ENCODE measurements at regions not wholly inside any gene's neighbourhood (a gene's known extent, or its start where the extent isn't known, plus 50 kb on each side); places are given as distances from the start of the nearest gene placed in this dataset.
"Not testable (repeated sequence)": the region's sequence is repeated elsewhere in the genome, so short reads cannot be mapped to it uniquely, and the experiment has no call there.

DNA sequence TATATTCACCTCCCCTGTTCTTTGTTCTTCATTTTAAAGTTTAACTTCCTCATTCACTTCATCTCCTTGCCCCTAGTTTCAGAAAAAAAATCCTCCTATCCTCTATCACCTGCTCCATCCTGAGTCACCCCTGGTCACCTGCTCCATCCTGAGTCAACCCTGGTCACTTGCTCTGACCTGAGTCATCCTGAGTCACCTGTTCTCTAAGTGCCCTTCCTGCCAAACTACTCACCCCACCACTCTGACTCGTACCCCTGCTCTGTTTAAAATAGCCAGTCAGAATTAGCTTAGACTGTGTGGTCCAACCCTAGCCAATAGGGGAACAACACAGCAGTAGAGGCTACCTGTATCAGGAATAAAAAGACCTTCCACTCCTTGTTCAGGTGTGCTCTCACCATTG is 716.9 kb downstream of the ZBBX start:
- DNase-seq (ENCODE audit: low read depth): no peak

DNA sequence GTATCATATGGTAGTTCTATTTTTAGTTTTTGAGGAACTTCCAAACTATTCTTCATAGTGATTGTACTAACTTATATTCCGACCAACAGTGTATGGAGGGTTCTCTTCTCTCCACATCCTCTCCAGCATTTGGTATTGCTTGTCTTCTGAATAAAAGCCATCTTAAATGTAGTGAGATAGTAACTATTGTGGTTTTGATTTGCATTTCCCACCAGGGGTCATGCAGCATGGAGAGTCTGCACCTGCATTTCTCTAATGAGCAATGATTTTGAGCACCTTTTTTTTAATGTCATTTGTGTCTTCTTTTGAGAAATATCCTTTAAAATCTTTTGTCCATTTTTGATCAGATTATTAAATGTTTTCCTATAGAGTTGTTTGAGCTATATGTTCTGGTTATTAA is 718.5 kb downstream of the ZBBX start:
- no peak for DNase-seq (ENCODE audit: low read depth)

DNA sequence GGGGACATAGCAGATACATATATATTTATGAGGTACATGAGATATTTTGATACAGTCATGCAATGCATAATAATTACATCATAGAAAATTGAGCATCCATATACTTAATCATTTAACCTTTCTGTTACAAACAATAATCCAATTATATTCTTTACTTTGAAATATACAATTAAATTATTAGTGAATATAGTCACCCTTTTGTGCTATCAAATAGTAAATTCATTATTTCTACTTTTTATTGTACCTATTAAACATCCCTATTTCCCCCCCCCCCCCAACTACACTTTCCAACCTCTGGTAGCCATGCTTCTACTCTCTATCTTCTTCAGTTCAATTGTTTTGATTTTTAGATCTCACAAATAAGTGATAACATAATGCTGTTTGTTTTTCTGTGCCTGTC is 719.1 kb downstream of the ZBBX start:
- no peak for DNase-seq (ENCODE audit: low read depth)

DNA sequence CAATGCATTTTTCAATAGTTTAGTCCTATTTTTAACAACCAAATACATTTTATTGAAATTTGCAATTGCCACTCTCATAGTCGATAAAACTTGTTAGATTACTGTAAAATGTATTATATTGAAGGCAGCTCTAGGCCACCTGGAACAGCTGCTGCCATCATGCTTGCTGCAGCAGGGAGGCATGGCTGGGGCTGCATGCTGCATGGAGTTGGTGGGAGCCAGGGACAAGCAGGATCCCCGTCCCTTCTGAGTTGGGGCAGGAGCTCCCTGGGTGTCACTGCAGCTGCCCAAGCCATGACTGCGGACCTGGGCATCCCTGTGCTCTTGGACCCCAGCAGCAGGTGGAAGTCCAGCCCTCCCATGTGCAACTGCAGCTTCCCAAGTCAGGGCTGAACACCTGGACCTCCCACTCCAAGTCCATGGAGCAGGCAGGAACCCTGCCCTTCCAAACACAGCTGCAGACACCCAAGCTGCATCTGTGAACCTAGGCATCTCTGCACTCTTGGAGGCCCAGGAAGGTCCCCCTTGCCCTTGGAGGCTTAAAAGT is 742.0 kb downstream of the ZBBX start:
- no peak for DNase-seq (ENCODE audit: low read depth)

DNA sequence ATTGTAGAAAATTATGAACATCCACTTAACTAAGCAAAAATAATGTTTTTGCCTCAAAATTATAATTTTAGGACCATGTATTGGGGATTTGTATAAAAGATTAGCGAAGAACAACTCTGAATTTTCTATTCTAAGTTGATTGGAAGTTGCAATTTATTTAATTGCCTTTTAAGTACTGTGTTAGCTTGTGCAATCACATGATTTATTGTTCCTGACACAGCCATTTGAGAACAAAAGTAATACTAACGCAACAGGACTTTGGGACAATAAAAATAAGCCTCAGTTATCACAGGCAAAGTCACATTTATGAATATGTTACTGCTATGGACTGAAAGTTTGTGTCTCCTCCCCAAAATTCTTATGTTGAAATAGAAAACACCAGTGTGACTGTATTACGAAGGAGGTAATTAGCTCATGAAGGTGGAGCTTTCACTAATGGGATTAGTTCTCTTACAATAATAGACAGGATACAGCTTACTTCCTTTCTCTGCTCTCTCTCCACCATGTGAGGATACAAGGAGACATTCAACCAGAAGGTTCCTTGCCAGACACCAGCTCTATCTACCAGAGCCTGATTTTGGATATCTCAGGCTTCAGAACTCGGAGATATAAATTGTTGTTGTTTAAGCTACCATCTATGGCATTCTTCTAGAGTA is 745.9 kb downstream of the ZBBX start:
- DNase-seq (ENCODE audit: low read depth): no peak

DNA sequence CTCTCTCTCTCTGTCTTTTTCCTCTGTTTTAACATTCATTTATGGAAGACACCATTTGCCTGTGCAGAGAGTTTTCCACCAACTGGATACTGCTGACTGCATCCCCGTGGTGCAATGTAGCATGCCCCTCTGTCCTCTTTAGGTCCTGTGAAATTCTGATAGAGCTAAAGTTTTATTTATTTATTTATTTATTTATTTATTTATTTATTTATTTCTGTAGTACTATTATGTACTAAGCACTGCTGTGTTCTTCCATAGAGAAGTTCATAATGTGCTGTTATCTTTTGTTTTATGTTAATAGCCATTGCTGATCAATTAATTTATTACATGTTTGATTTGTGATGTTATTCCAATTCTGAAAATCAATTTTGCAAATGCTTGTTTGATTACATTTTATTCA is 749.9 kb downstream of the ZBBX start:
- no peak for DNase-seq (ENCODE audit: low read depth)

DNA sequence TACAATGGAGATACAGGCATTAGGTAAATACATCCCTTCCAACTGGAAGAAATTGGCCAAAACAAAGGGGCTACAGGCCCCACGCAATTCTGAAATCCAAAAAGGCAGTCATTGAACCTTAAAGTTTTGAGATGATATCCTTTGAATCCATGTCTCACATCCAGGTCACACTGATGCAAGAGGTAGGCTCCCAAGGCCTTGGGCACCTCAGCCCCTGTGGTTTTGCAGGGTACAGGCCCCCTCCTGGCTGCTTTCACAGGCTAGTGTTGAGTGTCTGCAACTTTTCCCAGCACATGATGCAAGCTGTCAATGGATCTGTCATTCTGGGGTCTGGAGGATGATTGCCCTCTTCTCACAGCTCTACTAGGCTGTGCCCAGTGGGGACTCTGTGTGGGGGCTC is 766.7 kb downstream of the ZBBX start:
- DNase-seq (ENCODE audit: low read depth): no peak

DNA sequence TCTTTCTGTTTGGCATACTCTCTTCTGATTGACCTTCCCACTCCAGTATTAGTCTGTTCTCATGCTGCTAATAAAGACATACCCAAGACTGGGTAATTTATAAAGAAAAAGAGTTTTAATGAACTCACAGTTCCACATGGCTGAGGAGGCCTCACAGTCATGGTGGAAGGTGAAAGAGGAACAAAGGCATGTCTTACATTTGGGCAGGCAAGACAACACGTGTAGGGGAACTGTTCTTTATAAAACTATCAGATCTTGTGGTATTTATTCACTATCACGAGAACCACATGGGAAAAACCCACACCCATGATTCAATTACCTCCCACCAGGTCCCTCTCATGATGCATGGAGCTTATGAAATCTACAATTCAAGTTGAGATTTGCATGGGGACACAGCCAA is 767.3 kb downstream of the ZBBX start:
- DNase-seq (ENCODE audit: low read depth): not testable (repeated sequence)

DNA sequence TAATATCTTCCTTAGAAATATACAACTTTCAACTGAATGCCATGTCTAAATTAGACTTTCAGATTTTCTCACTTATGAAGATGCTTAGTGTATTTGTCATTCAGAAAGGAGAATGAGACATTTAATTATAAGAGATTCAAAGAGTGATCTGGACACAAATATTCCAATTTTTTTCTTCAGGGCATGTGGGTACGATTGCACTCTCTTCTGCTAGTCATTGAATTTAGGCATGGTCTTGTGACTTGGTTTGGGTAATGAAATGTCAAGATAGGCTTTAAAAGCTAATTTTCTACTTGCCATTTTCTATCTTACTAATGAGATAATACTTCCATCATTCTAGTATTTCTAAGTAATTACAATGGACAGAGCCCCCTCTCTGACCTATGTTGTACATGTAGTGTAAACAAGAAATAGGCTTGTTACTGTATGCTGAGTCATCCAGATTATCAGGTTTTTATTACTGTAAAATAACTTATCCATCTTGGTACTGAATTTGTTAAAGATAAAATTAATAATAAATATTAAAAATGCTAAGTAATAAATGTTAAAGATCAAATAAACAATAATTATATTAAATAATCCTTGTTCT is 770.8 kb upstream of the BCHE start:
- DNase-seq (ENCODE audit: low read depth): no peak

DNA sequence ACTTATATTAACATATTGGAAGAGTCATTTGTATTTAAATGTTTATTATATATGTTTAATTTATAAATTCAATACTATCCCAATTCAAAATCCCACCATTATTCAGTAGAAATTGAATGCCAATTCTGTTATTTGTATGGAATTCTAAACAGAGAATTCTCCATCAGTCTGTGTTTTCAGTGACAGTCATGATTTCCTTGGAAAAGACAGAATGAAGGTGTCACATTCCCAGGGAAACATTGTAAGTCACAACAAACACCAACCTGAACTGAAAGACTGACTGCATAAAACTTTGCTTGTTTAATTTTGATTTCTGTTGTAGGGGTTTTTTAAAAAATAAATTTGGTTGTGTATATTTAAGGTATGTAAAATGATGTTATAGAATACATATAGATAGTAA is 769.8 kb upstream of the BCHE start:
- no peak for DNase-seq (ENCODE audit: low read depth)

DNA sequence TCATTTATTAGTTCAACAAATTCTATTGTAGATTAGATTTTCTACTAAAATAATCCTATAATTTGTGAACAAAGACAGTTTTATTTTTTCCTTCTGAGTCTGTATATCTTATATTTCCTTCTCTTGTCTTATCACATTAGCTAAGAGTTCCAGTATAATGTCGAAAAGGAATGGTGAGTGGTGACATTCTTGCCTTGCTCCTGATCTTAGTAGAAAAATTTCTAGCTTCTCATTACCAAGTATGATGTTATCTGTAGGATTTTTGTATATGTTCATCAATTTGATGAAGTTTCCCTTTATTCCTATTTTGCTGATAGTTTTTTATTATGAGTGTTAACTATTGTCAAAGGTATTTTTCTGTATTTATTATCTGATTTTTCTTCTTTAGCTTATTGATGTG is 756.6 kb upstream of the BCHE start:
- DNase-seq (ENCODE audit: low read depth): no peak

DNA sequence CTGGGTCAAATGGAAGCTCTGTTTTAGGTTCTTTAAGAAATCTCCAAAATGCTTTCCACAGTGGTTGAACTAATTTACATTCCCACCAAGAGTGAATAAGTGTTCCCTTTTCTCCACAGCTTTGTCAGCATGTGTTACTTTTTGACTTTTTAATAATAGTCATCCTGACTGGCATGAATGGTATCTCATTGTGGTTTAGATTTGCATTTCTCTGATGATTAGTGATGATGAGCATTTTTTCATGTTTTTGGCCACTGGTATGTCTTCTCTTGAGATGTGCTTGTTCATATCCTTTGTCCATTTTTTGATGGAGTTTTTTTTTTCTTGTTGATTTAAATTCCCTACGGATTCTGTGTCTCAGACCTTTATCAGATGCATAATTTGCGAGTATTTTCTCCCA is 745.0 kb upstream of the BCHE start:
- no peak for DNase-seq (ENCODE audit: low read depth)

DNA sequence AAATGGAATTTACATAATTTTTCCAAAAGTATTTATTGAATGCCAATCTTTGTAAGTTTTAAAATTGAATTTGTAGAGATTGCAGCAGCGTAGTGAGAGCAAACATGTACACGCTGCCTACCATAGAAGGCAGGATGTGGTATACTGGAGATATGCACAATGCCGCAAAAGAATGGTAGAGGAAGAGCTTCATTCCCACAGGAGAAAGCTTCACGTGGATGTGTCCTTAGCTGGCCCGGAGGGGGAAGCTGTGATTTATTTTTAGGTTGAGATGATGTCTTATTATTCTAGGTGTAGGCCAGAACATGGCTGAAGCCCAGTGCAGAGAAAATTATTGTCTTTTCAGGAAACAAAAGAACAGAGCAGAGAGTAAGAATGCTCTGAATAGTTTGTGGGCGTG is 743.3 kb upstream of the BCHE start:
- DNase-seq (ENCODE audit: low read depth): no peak

DNA sequence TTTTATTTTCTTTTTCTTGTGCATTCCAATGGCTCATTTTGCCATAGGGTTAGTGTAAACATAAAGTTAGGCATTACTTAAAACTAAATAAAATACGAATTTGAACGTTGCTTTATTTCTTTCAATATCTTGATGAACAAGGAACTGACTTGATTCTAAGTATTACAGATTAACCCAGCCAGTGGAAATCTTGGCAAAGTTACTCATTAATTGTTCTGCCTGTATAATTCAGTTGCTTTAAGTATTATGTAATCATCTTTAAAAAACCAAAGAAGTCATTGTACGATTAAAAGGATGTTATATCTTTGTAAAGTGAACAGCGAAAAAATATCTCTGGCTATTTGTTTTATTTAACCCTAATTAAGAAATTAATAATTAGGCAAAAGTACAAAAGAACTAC is 737.9 kb upstream of the BCHE start:
- DNase-seq (ENCODE audit: low read depth): no peak

DNA sequence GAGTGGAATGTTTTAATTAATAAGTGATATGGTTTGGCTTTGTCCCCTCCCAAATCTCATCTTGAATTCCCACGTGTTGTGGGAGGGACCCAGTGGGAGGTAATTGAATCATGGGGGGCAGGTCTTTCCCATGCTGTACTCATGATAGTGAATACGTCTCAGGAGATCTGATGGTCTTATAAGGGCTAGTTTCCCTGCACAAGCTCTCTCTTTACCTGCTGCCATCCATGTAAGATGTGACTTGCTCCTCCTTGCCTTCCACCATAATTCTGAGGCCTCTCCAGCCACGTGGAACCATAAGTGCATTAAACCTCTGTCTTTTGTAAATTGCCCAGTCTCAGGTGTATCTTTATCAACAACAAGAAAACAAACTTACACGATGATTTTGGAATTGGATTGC is 734.5 kb upstream of the BCHE start:
- not testable (repeated sequence) for DNase-seq (ENCODE audit: low read depth)

DNA sequence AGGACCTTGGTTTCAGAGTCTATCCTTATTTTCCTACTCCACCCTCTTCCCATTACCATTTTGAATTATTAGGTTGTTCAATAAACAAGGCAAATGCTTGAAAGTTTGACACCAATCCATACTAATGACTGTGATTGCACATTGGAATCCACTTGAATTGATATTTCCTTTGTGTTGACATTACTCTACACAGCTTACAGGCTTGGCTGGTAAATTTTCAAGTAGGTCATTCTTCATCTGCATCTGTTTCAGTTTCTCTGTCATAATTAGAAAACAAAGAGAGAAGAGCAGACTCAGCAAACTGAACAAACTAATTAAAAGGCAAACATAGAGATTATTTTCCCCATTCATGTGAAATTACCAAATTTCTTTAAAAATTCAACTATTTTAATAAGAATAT is 732.9 kb upstream of the BCHE start:
- DNase-seq (ENCODE audit: low read depth): no peak

DNA sequence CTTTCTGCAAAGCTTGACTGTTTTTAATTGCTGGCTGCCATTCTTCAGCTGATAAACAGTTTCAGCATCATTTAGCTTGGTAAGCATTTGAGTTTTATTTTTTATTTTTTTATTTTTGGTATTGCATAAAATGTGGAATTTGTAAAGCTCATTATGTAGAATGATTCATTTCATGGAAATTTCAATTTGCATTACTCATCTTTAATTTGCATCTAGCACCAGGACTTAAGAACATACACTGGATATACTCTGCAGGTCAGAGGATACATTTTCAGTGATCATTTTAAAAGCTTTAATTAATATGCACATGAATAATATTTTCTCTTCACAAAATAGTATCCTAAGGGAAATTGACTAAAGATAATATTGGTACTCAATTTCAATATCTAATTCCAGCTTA is 732.4 kb upstream of the BCHE start:
- DNase-seq (ENCODE audit: low read depth): no peak

DNA sequence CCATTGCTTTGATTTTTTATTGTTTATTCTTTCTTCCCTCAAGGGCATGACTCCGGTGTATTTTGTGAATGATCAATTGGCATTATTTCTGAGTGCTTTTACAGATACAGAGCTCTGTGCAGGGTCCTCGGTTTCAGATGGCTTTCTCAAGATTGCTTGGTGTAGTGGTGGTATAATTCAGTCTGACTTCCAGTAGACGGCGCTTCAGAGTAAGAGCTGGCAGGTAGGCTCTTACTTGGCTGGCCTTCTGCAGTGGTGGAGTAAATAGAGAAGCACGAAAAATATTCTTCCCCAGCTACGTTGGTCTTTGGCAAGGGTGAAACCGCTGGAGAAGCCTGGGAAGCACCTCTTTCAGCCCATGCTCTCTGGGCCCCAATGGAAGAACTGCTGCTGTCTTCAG is 723.0 kb upstream of the BCHE start:
- DNase-seq (ENCODE audit: low read depth): no peak

DNA sequence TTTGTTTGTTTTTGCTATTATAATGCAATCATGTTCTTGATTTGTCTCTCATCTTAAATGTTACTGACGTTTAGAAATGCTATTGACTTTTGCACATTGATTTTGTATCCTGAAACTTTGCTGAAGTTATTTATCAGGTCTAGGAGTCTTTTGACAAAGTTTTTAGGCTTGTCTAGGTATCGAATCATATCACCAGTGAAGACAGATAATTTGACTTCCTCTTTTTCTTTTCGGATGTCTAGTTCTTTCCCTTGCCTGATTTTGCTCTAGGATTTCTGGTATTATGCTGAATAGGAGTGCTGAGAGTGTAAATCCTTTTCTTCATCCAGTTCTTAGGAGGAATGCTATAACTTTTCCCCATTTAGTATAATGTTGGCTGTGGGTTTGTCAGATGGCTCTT is 719.7 kb upstream of the BCHE start:
- no peak for DNase-seq (ENCODE audit: low read depth)

DNA sequence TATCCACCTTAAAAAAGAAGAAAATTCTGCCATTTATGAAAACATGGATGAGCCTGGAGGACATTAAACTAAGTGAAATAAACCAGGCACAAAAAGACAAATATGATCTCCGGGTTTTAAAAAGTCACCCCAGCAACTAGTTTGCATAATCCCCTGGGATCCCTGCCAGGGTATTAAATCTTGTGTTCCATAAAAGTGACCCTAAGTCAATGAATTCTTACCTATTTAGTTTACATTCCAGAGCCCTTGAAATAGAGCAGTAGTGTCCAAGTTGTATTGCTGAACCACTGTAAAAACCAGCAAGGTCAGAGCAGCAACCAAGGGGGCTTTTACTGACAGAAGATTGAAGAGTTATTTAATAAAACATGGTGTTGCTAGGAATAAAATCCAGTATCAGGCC is 716.8 kb upstream of the BCHE start:
- no peak for DNase-seq (ENCODE audit: low read depth)

DNA sequence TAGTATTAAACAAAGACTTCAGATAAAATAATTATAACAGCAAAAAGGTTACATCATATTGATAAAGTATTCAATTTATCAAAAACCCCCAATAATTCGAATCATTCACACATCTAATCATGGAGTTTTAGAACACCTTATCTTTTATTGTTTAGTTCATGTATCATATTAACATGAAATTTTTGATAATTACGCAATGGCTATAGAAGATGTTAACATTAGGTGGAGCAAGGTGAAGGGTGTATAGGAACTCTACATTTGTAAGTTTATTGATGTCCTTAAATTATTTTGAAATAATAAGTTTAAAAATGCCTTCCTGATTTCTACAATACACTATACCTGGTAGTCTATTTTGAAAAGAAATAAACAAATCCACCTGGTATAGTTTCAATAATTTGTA is 696.5 kb upstream of the BCHE start:
- DNase-seq (ENCODE audit: low read depth): no peak

DNA sequence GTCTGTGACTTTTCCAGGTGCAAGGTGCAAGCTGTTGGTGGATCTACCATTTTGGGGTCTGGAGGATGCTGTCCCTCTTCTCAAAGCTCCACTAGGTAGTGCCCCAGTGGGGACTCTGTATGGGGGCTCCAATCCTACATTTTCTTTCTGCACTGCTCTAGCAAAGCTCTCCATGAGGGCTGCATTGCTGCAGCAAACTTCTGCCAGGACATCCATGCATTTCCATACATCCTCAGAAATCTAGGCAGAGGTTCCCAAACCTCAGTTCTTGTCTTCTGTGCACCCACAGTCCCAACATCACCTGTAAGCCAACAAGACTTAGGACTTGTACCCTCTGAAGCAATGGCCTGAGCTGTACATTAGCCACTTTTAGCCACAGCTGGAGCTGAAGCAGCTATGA is 694.5 kb upstream of the BCHE start:
- DNase-seq (ENCODE audit: low read depth): no peak

DNA sequence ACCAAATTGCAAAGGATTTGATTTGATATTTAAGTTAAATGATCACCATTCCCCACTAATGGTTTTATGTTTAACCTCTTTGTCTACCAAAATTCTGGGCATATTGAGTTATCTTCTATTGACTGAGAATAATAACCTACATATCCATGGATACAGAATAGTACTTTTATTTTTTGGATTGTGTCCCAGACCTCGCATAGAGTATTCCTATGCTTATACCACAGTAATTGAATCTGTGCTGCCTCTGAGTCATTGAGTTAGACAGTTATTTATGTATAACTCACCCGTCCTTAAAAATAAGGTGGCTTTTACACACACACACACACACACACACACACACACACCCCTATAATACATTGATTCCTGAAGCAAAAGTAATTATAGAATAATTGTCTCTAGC is 690.1 kb upstream of the BCHE start:
- DNase-seq (ENCODE audit: low read depth): no peak

DNA sequence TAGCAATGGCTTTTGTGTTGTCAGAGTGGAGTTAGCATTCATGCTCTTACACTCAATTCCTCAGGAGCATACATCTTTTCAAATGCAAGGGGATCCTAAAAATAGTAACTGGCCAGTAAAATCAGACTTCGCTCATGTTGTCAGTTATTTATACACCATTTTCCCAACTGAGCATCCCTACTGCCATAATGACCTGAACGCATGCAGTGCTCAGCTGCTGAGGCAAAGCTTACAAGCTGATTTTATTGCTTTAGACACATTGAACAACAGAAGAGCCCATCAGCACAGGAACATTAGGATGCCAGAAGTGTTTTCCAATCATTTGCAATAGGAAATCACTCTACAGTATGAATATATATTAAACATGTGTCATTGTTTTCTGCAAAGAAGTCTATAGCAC is 689.7 kb upstream of the BCHE start:
- DNase-seq (ENCODE audit: low read depth): no peak

Measured in CMK (cell line).